ENCODE measurements at regions not wholly inside any gene's neighbourhood (a gene's known extent, or its start where the extent isn't known, plus 50 kb on each side); places are given as distances from the start of the nearest gene placed in this dataset.

- TF ChIP-seq, protein P1, sequence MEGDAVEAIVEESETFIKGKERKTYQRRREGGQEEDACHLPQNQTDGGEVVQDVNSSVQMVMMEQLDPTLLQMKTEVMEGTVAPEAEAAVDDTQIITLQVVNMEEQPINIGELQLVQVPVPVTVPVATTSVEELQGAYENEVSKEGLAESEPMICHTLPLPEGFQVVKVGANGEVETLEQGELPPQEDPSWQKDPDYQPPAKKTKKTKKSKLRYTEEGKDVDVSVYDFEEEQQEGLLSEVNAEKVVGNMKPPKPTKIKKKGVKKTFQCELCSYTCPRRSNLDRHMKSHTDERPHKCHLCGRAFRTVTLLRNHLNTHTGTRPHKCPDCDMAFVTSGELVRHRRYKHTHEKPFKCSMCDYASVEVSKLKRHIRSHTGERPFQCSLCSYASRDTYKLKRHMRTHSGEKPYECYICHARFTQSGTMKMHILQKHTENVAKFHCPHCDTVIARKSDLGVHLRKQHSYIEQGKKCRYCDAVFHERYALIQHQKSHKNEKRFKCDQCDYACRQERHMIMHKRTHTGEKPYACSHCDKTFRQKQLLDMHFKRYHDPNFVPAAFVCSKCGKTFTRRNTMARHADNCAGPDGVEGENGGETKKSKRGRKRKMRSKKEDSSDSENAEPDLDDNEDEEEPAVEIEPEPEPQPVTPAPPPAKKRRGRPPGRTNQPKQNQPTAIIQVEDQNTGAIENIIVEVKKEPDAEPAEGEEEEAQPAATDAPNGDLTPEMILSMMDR (IDR thresholded peaks at IDR 0.05), result no peak
- Mint-ChIP-seq H3K9me3 (no peaks in the 10 kb centered on the region), H3K36me3 (ENCODE audit: low read depth) (no peaks in the 10 kb centered on the region), H3K4me1 (ENCODE audit: low read depth) (no peaks in the 10 kb centered on the region), H3K27me3 (no peaks in the 10 kb centered on the region), H3K4me3 (no peak overlapping the region), H3K27ac (no peak overlapping the region)
- no peak for DNase-seq
- Histone ChIP-seq H3K27me3 (ENCODE audit: control insufficient read depth in 1 of 2, insufficient read depth in 2 of 2, low read length in 2 of 2) (no peaks in the 10 kb centered on the region), H3K36me3 (ENCODE audit: insufficient read depth, low read length) (no peaks in the 10 kb centered on the region), H3K4me1 (ENCODE audit: insufficient read depth, low read length) (no peaks in the 10 kb centered on the region), H3K9me3 (ENCODE audit: control insufficient read depth in 1 of 2, insufficient read depth in 1 of 2, low read length in 2 of 2) (no peaks in the 10 kb centered on the region), H3K4me3 (ENCODE audit: low read length) (no peak overlapping the region), H3K27ac (ENCODE audit: low read depth in 1 of 2, low read length in 2 of 2) (no peak overlapping the region)
- ChIA-PET CTCF (no interaction called here), POLR2A (no interaction called here)
- no peak for ATAC-seq (ENCODE audit: poor library complexity)
- intact Hi-C loops (cut with DNase I, micrococcal nuclease), result no loop called here
Observed at GRCh38 chr1:188872376-188872775, 1605.3 kb downstream of the BRINP3 start.

- CTCF ChIA-PET, result no interaction called here
- Mint-ChIP-seq H3K9me3 (peaks cover 2% of the 10 kb centered on the region), H3K4me3 (no peak overlapping the region), H3K4me1 (ENCODE audit: low read depth) (no peaks in the 10 kb centered on the region), H3K27ac (no peak overlapping the region), H3K27me3 (no peaks in the 10 kb centered on the region), H3K36me3 (ENCODE audit: low read depth) (no peaks in the 10 kb centered on the region)
- Histone ChIP-seq H3K4me3 (ENCODE audit: low read length) (no peak overlapping the region), H3K4me1 (ENCODE audit: insufficient read depth, low read length) (no peaks in the 10 kb centered on the region), H3K36me3 (ENCODE audit: insufficient read depth, low read length) (no peaks in the 10 kb centered on the region), H3K27me3 (ENCODE audit: control insufficient read depth in 1 of 2, insufficient read depth in 2 of 2, low read length in 2 of 2) (no peaks in the 10 kb centered on the region), H3K27ac (ENCODE audit: low read depth in 1 of 2, low read length in 2 of 2) (no peak overlapping the region), H3K9me3 (ENCODE audit: control insufficient read depth in 1 of 2, insufficient read depth in 1 of 2, low read length in 2 of 2) (no peaks in the 10 kb centered on the region)
- DNase-seq, result no peak
- ATAC-seq (ENCODE audit: poor library complexity), result no peak
- POLR2A ChIA-PET, result no interaction called here
- intact Hi-C loops (cut with DNase I, micrococcal nuclease), result no loop called here
- TF ChIP-seq, protein P1 (IDR thresholded peaks at IDR 0.05), result no peak
Observed at GRCh38 chr1:188877668-188878067, 1600.0 kb downstream of the BRINP3 start.

DNA sequence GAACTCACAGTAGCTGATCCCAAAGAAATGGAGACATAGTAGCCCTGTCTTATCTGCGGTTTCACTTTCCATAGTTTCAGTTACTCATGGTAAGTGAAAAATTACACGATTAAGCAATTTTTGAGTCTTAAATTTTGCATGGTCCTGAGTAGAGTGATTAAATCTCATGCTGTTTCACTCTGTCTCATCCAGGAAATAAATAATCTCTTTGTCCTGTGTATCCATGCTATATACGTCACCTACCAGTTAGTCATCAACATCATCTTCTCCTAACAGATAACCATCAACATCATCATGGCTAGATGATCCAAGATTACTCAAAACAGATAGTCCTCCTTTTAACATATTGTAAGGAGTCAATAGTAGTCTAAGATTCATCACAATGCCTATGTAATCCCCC is 1589.3 kb downstream of the BRINP3 start:
- no peak for DNase-seq
- POLR2A ChIA-PET, result no interaction called here
- no peak for ATAC-seq (ENCODE audit: poor library complexity)
- TF ChIP-seq, protein P1 (IDR thresholded peaks at IDR 0.05), result no peak
- H3K9me3 ChIP-seq (ENCODE audit: control insufficient read depth in 1 of 2, insufficient read depth in 1 of 2, low read length in 2 of 2), result peaks cover 0 to 4% of the 10 kb centered on the region in 2 experiments
- Mint-ChIP-seq H3K4me1 (ENCODE audit: low read depth) (no peaks in the 10 kb centered on the region), H3K9me3 (peaks cover 11% of the 10 kb centered on the region), H3K27ac (no peak overlapping the region), H3K36me3 (ENCODE audit: low read depth) (no peaks in the 10 kb centered on the region), H3K4me3 (no peak overlapping the region), H3K27me3 (no peaks in the 10 kb centered on the region)
- no peak overlapping the region for H3K27ac ChIP-seq (ENCODE audit: low read depth in 1 of 2, low read length in 2 of 2)
- no peak overlapping the region for H3K4me3 ChIP-seq (ENCODE audit: low read length)
- no peaks in the 10 kb centered on the region for H3K36me3 ChIP-seq (ENCODE audit: insufficient read depth, low read length)
- intact Hi-C loops (cut with DNase I, micrococcal nuclease), result no loop called here
- CTCF ChIA-PET, result no interaction called here
- no peaks in the 10 kb centered on the region for H3K4me1 ChIP-seq (ENCODE audit: insufficient read depth, low read length)
- H3K27me3 ChIP-seq (ENCODE audit: control insufficient read depth in 1 of 2, insufficient read depth in 2 of 2, low read length in 2 of 2), result no peaks in the 10 kb centered on the region
